GM12875 (cell line): ENCODE measurements at regions not wholly inside any gene's neighbourhood (a gene's known extent, or its start where the extent isn't known, plus 50 kb on each side); places are given as distances from the start of the nearest gene placed in this dataset.
A peak's percentile ranks its signal among the peaks of the same experiment; 100 is the strongest.

Experiments used
- H3K4me3 ChIP-seq: one replicate; pipeline ENCODE4 v1.5.1; 2011; ENCODE audit warnings: low read depth, low read length, control low read depth
- TF ChIP-seq, protein P1 (sequence below): IDR thresholded peaks from 2 replicates; pipeline ENCODE4 v1.5.1; 2011; ENCODE audit warnings: low read depth, mild to moderate bottlenecking, control low read depth, inconsistent platforms, low read length, moderate library complexity, borderline replicate concordance; ENCODE audit not compliant: insufficient read depth

DNA sequence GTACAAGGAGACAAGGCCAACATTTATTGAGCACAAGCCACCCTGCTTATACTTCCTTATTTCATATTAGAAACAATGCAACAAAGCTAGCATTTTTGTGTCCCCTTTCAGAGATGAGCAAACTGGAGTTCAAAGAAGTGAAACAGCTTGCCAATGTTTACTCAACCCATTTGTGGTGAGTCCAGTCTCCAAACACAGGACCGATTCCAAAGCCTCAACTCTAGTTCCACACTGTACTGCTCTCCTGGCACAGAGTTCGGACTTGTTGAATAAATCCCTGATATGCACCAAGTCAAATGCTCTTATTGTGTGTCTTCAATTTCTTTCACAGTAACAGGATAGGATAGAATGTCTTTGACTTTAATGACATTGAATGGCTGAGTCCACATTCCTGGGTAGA, 604.8 kb upstream of the BRINP1 start:
- TF ChIP-seq, protein P1, sequence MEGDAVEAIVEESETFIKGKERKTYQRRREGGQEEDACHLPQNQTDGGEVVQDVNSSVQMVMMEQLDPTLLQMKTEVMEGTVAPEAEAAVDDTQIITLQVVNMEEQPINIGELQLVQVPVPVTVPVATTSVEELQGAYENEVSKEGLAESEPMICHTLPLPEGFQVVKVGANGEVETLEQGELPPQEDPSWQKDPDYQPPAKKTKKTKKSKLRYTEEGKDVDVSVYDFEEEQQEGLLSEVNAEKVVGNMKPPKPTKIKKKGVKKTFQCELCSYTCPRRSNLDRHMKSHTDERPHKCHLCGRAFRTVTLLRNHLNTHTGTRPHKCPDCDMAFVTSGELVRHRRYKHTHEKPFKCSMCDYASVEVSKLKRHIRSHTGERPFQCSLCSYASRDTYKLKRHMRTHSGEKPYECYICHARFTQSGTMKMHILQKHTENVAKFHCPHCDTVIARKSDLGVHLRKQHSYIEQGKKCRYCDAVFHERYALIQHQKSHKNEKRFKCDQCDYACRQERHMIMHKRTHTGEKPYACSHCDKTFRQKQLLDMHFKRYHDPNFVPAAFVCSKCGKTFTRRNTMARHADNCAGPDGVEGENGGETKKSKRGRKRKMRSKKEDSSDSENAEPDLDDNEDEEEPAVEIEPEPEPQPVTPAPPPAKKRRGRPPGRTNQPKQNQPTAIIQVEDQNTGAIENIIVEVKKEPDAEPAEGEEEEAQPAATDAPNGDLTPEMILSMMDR: no peak
- H3K4me3 ChIP-seq: no peak overlapping the region

DNA sequence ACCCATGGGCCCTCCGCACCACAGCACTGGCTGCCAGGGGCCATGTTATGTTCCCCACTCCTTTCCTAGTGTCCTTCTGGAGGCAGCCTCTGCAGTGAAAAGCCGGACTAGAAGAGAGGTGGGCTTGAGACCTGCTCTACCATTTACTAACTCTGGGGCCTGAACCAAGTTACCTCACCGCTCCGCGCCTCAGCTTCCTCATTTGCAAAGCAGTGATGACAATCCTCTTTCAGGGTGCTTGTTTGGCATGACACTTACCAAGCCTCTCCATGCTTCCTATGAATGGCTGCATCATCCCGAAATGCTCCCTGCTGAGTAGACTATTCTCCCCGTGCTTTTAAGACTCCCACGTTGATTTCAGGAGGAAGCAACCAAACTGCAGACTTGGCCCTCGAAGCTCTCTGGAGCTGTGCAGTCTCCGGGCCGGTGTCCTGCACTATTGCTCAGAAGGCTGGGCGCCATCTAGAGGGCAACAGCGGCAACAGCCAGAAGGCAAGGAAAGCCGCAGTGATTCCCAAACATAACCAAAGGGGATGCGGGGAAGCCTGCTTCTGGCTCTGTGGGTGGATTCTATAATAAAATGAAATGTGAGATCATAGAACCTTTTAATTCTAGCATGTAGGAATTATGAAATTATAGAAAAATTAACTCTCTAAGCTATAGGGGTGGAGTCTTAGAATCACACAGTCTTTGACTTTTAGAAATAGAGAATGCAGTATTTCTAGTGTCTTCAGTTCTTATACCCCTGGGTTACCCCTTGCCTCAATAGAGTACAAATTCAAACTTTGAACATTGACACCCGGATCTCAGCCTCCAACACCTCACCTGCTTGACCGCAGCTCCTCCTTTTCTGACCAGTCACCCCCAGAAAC, 599.8 kb upstream of the BRINP1 start:
- no peak overlapping the region for H3K4me3 ChIP-seq
- TF ChIP-seq, protein P1: peak; percentile 91

DNA sequence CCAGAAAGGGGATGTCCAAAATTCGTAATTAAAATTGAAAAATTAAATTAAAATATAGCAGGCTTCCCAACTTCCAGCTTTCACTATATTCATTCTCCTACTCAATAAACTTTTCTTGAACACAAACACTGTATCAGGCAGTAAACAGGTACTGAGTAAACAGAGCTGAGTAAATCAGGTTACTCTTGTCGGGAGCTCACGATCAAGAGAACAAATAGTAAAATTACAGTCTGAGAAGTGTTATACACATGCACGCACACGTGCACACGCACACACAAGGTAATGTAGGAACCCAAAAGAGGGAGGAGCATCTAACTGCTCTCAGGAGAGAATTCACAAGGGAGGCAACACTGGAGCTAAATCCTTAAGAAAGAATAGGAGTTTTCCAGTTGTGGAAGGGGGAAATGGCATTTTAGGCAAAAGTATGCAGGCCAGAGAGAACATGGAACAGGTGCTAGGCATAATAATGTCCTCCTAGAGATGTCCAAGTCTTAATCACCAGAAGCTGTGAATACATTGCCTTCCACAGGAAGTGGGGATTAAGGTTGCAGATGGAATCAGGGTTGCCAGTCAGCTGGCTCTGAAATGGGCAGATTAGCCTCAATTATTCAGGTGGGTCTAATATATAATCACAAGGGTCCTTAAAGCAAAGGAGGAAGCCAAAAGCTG, 598.8 kb upstream of the BRINP1 start:
- TF ChIP-seq, protein P1: no peak
- H3K4me3 ChIP-seq: no peak overlapping the region

DNA sequence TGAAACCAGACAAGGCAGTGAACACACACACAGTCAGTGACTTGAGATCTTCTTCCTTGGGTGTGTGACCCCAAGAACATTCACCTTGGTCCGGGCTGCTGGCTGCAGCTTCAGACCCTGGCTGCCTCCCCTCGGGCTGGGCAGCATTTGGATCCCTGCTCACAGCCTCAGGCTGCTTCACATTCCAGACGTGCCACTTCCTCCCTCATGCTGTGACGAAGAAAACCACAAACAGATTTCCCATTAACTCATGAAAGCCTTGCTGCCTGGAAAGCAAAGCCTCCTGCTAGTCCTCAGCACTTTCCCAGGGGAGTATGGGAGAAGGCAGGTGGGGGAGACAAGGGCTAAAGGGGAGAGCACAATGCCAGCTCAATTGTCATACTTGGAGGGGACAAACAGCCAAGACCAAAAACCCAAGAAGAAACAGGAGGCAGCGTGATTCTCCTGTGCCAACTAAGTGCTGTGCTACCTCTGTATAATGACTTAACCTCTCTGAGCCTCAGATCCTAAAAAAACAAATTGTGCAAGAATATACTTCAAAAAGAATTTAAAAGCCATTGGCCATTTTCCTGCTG, 594.6 kb upstream of the BRINP1 start:
- no peak overlapping the region for H3K4me3 ChIP-seq

DNA sequence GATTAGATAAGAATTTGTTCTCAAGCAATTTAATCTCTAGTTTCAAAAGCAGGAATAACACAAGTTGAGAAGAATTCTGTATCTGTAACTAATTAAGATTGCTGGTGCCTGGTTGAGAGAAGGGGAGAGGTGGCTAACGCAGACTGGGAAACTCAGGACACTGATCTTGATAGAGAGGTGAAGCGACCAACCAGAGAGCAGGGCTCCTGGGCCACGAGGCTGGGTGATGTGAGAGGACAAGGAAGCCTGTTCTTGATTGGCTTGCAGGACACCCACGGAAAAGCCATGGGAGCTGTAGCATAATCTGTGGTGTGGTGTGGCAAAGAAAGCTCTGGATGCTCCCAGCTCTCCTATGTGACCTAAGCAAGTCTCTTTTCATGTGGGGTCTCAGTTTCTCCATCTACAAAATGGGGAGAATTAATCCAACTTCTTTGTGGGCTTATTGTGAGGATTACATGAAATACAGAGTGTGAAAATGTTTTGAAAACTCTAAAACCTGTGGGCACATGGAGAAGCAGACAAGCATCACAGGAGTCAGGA, 594.1 kb upstream of the BRINP1 start:
- H3K4me3 ChIP-seq: no peak overlapping the region
- TF ChIP-seq, protein P1: no peak

More for the DNA sequence above, 594.6 kb upstream of the BRINP1 start:
- TF ChIP-seq, protein P1: no peak

- no peak overlapping the region for H3K4me3 ChIP-seq
- TF ChIP-seq, protein P1: peak; percentile 93
Observed at GRCh38 chr9:119961774-119962424, 592.7 kb upstream of the BRINP1 start.
